Neural cell (in vitro differentiated cells): ENCODE measurements at regions not wholly inside any gene's neighbourhood (a gene's known extent, or its start where the extent isn't known, plus 50 kb on each side); places are given as distances from the start of the nearest gene placed in this dataset.

Experiments
- H2AFZ ChIP-seq: fragments of 200-600, 300-800 bp; sonication (generic), shearing (Covaris generic); 2 replicates; pipeline ENCODE4 v1.6.0; 2014; ENCODE audit warnings: low read depth, mild to moderate bottlenecking, antibody characterized with exemption, low read length, moderate library complexity
- H3F3A ChIP-seq: fragments of 200-600 bp; shearing (Covaris generic); 2 replicates; pipeline ENCODE4 v1.6.1; 2016; ENCODE audit warnings: mild to moderate bottlenecking, moderate library complexity, mixed read lengths, antibody characterized with exemption, low read length; ENCODE audit not compliant: insufficient read depth, poor library complexity, severe bottlenecking
- H3K27ac ChIP-seq: fragments of 200-600, 300-800 bp; sonication (generic), shearing (Covaris generic); 2 replicates; pipeline ENCODE4 v1.5.1; 2014; ENCODE audit warnings: mild to moderate bottlenecking, low read length, moderate library complexity
- H3K27me3 ChIP-seq: fragments of 300-800, 200-600 bp; sonication (generic), shearing (Covaris generic); 2 replicates; pipeline ENCODE4 v1.6.0; 2014; ENCODE audit warnings: mild to moderate bottlenecking, low read depth, low read length, moderate library complexity; ENCODE audit not compliant: insufficient read depth
- H3K36me3 ChIP-seq: fragments of 300-800, 200-600 bp; sonication (generic), shearing (Covaris generic); 2 replicates; pipeline ENCODE4 v1.5.1; 2014; ENCODE audit warnings: mild to moderate bottlenecking, antibody characterized with exemption, low read length, moderate library complexity; ENCODE audit not compliant: insufficient read depth
- H3K4me2 ChIP-seq: fragments of 300-800, 200-600 bp; sonication (generic), shearing (Covaris generic); 2 replicates; pipeline ENCODE4 v1.6.0; 2014; ENCODE audit warnings: mild to moderate bottlenecking, low read length
- H3K4me3 ChIP-seq: fragments of 300-800, 200-600 bp; sonication (generic), shearing (Covaris generic); 2 replicates; pipeline ENCODE4 v1.5.1; 2014; ENCODE audit warnings: mild to moderate bottlenecking, low read length, moderate library complexity
- H3K79me2 ChIP-seq: fragments of 200-600 bp; shearing (Covaris generic); replicated peaks from 2 replicates; pipeline ENCODE4 v1.6.0; 2014; ENCODE audit warnings: mild to moderate bottlenecking, low read length, moderate library complexity; ENCODE audit not compliant: insufficient read depth
- H3K9ac ChIP-seq: fragments of 300-800, 200-600 bp; sonication (generic), shearing (Covaris generic); 2 replicates; pipeline ENCODE4 v1.6.1; 2016; ENCODE audit warnings: mild to moderate bottlenecking, low read length, mixed read lengths
- H3K9me2 ChIP-seq: fragments of 200-600 bp; shearing (Covaris generic); 2 replicates; pipeline ENCODE4 v1.6.1; 2016; ENCODE audit warnings: mild to moderate bottlenecking, low read length, mixed read lengths; ENCODE audit not compliant: insufficient read depth
- H3K9me3 ChIP-seq: fragments of 200-600, 300-800 bp; sonication (generic), shearing (Covaris generic); 2 replicates; pipeline ENCODE4 v1.6.1; 2016; ENCODE audit warnings: mild to moderate bottlenecking, mixed run types, low read length, moderate library complexity, mixed read lengths
- H4K20me1 ChIP-seq: fragments of 200-600 bp; shearing (Covaris generic); 2 replicates; pipeline ENCODE4 v1.6.1; 2016; ENCODE audit warnings: mild to moderate bottlenecking, mixed run types; ENCODE audit not compliant: insufficient read depth
- CTCF ChIP-seq: fragments of 450-650 bp; IDR thresholded peaks from 2 replicates; pipeline ENCODE4 v1.5.1; 2014; ENCODE audit warnings: antibody characterized with exemption, mild to moderate bottlenecking, moderate library complexity; ENCODE audit not compliant: poor library complexity, severe bottlenecking
- EP300 ChIP-seq: fragments of 450-650 bp; conservative IDR thresholded peaks from 2 replicates; pipeline ENCODE4 v1.6.1; 2014; ENCODE audit warnings: antibody characterized with exemption, mild to moderate bottlenecking, moderate library complexity; ENCODE audit not compliant: poor library complexity, severe bottlenecking
- EZH2 ChIP-seq: fragments of 200-600, 300-800 bp; shearing (Covaris generic), sonication (generic); IDR thresholded peaks from 2 replicates; pipeline ENCODE4 v1.6.1; 2014; ENCODE audit warnings: antibody characterized with exemption, low read length, borderline replicate concordance, mild to moderate bottlenecking; ENCODE audit not compliant: insufficient read depth, poor library complexity, severe bottlenecking
- MXI1 ChIP-seq: fragments of 450-650 bp; conservative IDR thresholded peaks from 2 replicates; pipeline ENCODE4 v1.6.1; 2014; ENCODE audit warnings: antibody characterized with exemption, mild to moderate bottlenecking; ENCODE audit not compliant: poor library complexity, severe bottlenecking
- POLR2AphosphoS5 ChIP-seq: IDR thresholded peaks from 2 replicates; pipeline ENCODE4 v1.6.1; 2012
- RAD21 ChIP-seq: fragments of 450-650 bp; conservative IDR thresholded peaks from 2 replicates; pipeline ENCODE4 v1.6.1; 2014; ENCODE audit warnings: antibody characterized with exemption, mild to moderate bottlenecking, moderate library complexity
- SMC3 ChIP-seq: fragments of 450-650 bp; conservative IDR thresholded peaks from 2 replicates; pipeline ENCODE4 v1.6.1; 2014; ENCODE audit warnings: antibody characterized with exemption, mild to moderate bottlenecking, moderate library complexity; ENCODE audit not compliant: poor library complexity
- TAF1 ChIP-seq: IDR thresholded peaks from 2 replicates; pipeline ENCODE4 v1.6.1; 2012; ENCODE audit warnings: low read depth
- TF ChIP-seq, protein P1 (sequence below): IDR thresholded peaks from 2 replicates; pipeline ENCODE4 v1.6.1; 2012; ENCODE audit warnings: borderline replicate concordance

GRCh38 chr9:99486684-99487083, 264.6 kb downstream of the SEC61B start:
- H3K4me3 ChIP-seq = peak overlapping the region; percentile 47
- no peaks in the 10 kb centered on the region for H3K79me2 ChIP-seq
- peak overlapping the region; percentile 96 for H3K27ac ChIP-seq

DNA sequence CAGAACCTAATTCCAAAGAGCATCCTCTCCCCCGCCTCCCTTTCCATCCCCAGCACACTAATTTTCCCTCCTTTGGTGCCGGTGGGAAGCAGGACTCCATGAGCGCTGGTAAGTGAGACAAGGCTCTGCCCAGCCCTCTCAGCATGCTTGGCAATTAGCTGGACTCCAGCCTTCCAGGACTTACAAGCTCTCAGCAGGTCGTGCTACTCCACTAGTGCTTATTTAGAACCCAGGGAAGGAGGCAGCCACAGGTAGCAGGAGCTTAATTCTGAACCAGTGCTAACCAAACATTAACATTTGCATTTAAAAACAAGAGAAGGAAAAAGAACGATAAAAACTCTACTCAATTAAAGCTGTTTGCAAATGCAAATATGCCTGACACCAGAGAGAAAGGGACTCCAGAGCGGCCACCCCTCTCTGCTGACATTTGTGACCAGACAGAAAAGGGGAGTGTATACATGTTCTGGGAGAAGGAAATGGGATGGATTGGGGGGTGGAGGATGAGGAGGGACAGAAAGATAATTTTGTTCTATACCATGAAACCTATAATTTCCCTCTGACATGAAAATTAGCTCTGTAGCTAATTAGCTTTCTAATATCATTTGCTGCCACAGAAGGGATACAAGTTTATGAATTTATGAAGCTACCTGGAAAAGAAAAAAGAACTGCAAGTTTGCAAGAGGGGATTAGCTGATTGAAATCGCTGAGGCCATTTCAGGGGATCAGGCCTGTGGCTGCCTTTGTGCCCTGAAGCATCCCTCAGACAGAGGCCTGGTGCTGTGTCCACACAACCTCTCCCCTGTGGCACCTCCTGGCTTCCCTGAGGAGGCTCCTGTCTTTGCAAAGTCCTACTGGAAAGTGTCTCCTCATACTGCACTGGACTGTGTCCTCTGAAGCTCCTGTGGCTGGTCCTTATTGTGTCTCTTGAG, 266.3 kb downstream of the SEC61B start:
- H3K79me2 ChIP-seq = no peaks in the 10 kb centered on the region
- peak overlapping the region; percentile 68 for H3K9ac ChIP-seq
- no peaks in the 10 kb centered on the region for H3K9me3 ChIP-seq
- H4K20me1 ChIP-seq = no peaks in the 10 kb centered on the region
- H3K9me2 ChIP-seq = no peaks in the 10 kb centered on the region
- H3K36me3 ChIP-seq = no peaks in the 10 kb centered on the region
- no peak overlapping the region for H2AFZ ChIP-seq
- no peak overlapping the region for H3K4me3 ChIP-seq
- H3F3A ChIP-seq = peaks cover 6% of the 10 kb centered on the region
- no peaks in the 10 kb centered on the region for H3K27me3 ChIP-seq
- peak overlapping the region; percentile 96 for H3K27ac ChIP-seq
- no peak overlapping the region for H3K4me2 ChIP-seq
- TF ChIP-seq TAF1 (no peak), EZH2 (no peak), MXI1 (no peak), RAD21 (no peak), CTCF (no peak)
- TF ChIP-seq, protein P1, sequence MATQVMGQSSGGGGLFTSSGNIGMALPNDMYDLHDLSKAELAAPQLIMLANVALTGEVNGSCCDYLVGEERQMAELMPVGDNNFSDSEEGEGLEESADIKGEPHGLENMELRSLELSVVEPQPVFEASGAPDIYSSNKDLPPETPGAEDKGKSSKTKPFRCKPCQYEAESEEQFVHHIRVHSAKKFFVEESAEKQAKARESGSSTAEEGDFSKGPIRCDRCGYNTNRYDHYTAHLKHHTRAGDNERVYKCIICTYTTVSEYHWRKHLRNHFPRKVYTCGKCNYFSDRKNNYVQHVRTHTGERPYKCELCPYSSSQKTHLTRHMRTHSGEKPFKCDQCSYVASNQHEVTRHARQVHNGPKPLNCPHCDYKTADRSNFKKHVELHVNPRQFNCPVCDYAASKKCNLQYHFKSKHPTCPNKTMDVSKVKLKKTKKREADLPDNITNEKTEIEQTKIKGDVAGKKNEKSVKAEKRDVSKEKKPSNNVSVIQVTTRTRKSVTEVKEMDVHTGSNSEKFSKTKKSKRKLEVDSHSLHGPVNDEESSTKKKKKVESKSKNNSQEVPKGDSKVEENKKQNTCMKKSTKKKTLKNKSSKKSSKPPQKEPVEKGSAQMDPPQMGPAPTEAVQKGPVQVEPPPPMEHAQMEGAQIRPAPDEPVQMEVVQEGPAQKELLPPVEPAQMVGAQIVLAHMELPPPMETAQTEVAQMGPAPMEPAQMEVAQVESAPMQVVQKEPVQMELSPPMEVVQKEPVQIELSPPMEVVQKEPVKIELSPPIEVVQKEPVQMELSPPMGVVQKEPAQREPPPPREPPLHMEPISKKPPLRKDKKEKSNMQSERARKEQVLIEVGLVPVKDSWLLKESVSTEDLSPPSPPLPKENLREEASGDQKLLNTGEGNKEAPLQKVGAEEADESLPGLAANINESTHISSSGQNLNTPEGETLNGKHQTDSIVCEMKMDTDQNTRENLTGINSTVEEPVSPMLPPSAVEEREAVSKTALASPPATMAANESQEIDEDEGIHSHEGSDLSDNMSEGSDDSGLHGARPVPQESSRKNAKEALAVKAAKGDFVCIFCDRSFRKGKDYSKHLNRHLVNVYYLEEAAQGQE = no peak

More at GRCh38 chr9:99486684-99487083, 264.6 kb downstream of the SEC61B start:
- Histone ChIP-seq H3F3A (peaks cover 6% of the 10 kb centered on the region), H4K20me1 (no peaks in the 10 kb centered on the region), H3K9me2 (no peaks in the 10 kb centered on the region), H3K9me3 (no peaks in the 10 kb centered on the region), H3K27me3 (no peaks in the 10 kb centered on the region), H2AFZ (peak overlapping the region; percentile 49), H3K4me2 (peak overlapping the region; percentile 82), H3K9ac (peak overlapping the region; percentile 68), H3K36me3 (no peaks in the 10 kb centered on the region)
- peak; percentile 53 for TF ChIP-seq POLR2AphosphoS5
- TF ChIP-seq EZH2 = no peak
- TF ChIP-seq, protein P1 = peak; percentile 16
- peak; percentile 80 for TF ChIP-seq EP300
- TF ChIP-seq CTCF = no peak
- TF ChIP-seq RAD21 = peak; percentile 45
- TF ChIP-seq TAF1 = no peak
- TF ChIP-seq MXI1 = peak; percentile 41
- TF ChIP-seq SMC3 = peak; percentile 28
